Hematopoietic multipotent progenitor cell treated with erythropoietin and hydrocortisone succinate and interleukin-3 and kit ligand, for 4 days (in vitro differentiated cells): ENCODE measurements at regions not wholly inside any gene's neighbourhood (a gene's known extent, or its start where the extent isn't known, plus 50 kb on each side); places are given as distances from the start of the nearest gene placed in this dataset.
A peak's percentile ranks its signal among the peaks of the same experiment; 100 is the strongest.
"Not testable (repeated sequence)": the region's sequence is repeated elsewhere in the genome, so short reads cannot be mapped to it uniquely, and the experiment has no call there.

Experiments used
- DNase-seq: peaks from one replicate; pipeline ENCODE4 v3.0.0-alpha.2; 2015

DNA sequence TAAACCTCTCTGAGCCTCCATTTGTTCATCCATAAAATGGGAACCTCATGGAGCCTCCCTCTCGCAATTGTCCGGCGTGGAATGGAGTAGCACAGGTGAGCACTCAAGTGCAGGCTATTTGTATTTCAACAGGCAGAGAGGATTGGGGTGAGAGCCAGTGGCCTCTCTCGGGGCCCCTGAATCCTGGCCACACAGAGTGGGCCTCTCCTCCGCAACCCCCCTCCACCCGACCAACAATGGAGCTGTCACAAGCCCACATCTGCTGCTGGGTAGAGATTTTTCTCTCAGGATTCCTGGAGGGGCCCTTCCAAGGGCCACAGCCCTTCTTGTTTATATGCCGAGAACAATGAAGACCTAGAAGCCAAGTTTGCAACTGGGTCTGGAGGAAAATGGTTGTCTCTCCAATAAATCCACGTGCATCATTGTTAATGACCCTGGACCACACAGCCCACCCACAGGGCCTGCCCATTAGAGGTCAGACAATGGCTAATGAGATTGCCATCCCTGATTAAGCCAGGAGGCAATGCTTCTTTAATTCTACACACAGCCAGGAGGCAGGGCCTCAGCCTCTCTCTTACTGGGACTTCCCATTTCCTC, 233.0 kb downstream of the ANKRD60 start:
- no peak for DNase-seq

- no peak for DNase-seq
Observed at GRCh38 chr20:57993716-57994431, 234.6 kb downstream of the ANKRD60 start.

- no peak for DNase-seq
Observed at GRCh38 chr20:57991211-57991881, 237.1 kb downstream of the ANKRD60 start.

DNA sequence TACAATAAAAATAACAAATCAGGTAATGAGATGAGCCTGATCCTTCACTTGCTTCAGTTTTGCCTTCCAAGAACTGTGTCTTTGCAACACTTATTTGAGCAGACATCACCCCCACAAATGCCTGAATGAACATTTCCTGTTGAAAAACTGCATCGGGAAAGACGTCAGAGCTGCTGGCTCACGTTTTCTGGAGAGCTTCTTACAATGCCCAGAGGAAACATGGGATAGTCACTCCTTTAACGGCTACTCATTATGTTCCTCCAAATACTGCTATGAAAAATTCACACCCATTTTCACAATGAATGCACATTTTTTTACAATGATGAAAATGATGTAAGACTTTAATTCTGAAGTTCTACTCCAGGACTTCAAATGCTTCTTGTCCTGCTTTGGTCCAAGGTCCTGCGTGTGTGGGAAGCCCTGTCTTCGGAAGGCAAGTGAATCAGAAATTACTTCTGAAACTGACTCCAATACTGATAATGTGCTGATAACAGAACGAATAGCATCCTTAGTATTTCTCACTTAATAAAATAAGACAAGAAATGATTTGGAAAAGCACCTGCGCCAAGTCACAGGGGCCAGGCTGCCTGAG, 238.0 kb downstream of the ANKRD60 start:
- no peak for DNase-seq

- no peak for DNase-seq
Observed at GRCh38 chr20:57988828-57989227, 239.6 kb downstream of the ANKRD60 start.

DNA sequence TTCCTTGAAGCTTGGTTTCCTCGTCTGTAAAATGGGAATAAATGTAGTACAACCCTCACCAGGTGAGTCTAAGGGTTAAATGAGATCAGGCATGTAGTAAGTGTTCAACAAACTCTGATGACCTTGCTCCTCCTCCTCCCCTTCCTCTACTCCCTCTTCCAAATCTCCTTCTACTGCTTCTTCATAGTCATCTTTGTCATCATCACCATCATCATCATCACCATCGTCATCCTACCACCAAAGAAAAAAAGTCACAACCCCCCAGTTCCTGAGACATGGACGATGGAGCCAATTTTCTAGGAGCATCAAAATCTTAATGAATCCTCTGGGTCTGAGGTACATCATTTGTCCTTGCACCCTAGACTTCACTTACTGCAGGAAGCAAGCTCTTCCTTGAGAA, 240.0 kb downstream of the ANKRD60 start:
- no peak for DNase-seq

- no peak for DNase-seq
Observed at GRCh38 chr20:57987659-57988058, 240.8 kb downstream of the ANKRD60 start.

DNA sequence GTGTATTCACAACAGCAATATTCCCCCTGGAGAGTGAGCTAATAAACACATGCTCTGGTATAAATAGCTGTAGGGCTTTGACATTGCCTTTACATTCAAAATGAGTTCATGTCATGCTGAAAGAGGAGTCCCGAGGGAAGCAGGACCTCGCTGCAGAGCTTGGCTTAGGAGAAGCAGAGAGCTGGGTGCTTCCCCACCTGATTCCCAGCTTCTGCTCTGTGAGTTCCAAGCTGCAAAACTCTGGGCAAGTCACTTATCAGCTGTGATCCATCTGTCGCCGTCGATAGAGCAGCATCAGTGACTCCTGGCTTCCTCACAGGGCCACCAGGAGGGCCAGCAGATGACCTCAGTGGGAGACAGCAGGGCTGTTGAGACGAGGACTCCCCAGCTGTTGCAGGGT, 241.8 kb downstream of the ANKRD60 start:
- no peak for DNase-seq

DNA sequence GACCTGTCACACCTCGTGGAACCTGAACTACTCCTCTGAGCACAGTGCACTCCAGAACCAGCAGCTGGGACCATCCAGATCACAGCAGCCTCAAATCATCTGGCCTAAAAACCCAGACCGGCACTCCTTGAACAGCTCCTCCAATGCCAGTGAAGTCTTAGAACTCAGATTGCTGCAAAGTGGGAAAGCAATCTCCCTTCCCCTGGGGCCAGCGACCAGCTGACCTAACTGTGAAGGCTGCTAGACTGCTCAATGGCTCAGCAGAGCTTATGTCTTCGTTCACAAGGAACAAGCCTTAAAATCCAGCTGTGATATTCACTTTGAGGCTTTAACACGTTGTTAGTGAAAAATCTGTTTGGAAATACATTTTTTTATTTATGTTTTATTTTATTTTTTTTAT, 243.2 kb downstream of the ANKRD60 start:
- DNase-seq: no peak

GRCh38 chr20:57983082-57983481, 245.4 kb downstream of the ANKRD60 start:
- no peak for DNase-seq

- no peak for DNase-seq
Observed at GRCh38 chr20:57980506-57980905, 247.9 kb downstream of the ANKRD60 start.

DNA sequence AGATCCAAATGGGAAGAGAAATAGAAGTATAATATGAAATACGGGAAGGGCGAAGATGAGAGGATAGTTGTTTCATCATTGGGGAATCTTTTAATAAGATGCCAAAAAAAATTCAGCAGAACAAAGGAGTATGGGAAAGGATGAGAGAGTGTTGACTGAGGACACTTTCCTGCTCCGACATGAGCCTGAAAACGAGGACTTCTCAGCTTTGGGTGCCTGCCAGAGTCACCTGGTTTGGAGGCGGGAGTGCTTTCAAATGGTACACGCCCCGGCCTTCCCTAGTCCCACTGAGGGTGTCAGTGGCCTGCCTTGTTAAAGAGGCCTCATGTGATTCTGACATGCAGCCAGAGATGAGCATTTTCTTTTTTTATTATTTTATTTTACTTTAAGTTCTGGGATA, 250.9 kb downstream of the ANKRD60 start:
- DNase-seq: no peak

DNA sequence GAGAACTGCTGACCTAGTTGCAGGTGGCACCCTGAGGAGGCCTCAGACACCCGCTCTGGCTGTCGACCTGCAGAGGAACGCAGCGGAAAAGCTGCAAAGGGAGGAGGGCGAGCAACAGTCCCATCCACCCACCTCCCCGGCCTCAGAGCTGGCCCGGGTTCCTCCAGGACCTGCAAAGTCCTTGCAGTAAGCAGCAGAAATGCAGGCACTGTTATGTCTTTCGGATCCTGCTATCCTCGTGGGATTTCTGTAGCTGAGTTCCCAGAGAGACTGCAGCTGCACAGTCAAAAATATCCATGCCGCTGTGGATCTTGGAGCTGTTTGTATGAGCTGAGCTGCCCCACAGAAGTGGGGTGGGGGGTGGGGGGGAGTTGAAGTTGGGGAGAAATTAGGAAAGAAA, 251.3 kb downstream of the ANKRD60 start:
- no peak for DNase-seq

DNA sequence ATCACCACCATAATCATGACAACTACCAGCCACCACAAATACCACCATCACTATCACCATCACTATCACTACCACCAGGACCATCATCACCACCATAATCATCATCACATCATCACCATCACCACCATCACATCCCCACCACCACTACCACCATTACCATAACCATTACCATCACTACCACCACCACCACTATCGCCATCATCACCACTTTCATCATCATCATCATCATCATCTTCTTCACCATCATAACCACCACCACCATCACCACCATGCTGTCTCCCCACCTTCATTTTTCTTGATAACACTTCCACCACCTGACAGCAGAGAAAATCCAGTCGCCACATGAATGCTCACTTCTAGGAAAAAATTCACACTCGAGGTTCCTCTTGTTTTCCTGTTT, 253.6 kb downstream of the ANKRD60 start:
- DNase-seq: no peak

- no peak for DNase-seq
Observed at GRCh38 chr20:57973886-57974285, 254.6 kb downstream of the ANKRD60 start.

GRCh38 chr20:57971583-57971982, 256.9 kb downstream of the ANKRD60 start:
- DNase-seq: not testable (repeated sequence)

GRCh38 chr20:57970856-57971255, 257.6 kb downstream of the ANKRD60 start:
- no peak for DNase-seq

- no peak for DNase-seq
Observed at GRCh38 chr20:57970116-57970515, 258.3 kb downstream of the ANKRD60 start.

DNA sequence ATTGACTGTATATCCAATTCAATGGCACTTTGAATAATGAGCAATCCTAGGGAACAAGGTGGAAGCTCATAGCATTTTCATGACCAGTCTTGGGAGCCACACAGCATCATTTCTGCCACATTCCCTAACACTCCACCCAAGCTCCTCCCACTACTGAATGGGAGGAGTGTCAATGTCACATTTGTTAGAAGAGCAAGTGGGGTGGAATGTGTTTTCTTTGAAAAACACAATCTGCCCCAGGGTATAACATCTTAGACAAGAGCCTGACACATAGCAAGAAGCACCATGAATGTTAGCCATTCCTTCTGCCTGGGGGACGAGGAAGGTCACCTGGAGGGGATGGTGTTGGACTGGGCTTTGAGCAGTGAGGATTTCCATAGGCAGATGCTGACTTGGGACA, 258.3 kb upstream of the PMEPA1 start:
- DNase-seq: no peak

DNA sequence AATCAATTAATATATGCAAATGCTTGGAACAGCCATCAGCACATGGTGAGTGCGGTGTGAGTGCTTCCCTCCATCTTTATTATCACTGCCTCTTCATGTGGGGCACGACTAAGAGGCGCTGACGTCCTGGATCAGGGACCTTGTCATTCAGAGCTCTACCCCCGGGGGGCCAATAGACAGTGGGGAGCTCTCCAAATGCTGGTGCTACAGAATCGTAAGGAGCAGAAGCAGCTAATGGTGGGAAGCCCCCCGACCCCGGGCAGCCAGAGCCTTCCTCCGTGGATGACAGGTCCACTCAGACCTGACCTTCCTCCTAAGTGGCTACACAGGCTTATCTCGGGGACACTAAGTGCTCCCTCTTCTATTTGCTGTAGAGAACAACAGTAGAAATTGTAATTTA, 257.5 kb upstream of the PMEPA1 start:
- DNase-seq: peak; percentile 5

- no peak for DNase-seq
Observed at GRCh38 chr20:57966620-57967019, 256.8 kb upstream of the PMEPA1 start.

DNA sequence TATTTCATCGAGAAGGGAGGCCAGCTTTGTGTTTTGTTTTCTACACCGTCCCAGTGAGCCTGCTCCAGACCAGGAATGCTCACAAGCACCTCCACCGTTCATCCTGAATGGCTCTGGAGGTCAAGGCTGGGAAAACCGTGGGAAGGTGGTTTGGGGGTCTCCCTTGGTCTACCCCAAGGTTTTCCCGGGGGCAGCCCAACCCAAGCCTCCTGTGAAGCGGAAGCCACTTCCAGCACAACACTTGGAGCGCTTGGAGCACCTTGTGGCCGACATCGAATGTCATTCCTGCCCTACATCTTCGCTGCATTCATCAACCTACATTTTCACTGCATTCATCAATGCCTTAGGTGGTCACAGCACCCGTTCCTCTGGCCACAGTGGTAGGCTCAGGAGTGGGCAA, 255.6 kb upstream of the PMEPA1 start:
- DNase-seq: no peak

GRCh38 chr20:57964011-57964862, 254.4 kb upstream of the PMEPA1 start:
- no peak for DNase-seq
